Stimulated activated CD4-positive, alpha-beta T cell treated with anti-CD3 and anti-CD28 coated beads, Interleukin-2, amount 100 ng/mL, for 48 hours (primary cell): ENCODE measurements at regions not wholly inside any gene's neighbourhood (a gene's known extent, or its start where the extent isn't known, plus 50 kb on each side); places are given as distances from the start of the nearest gene placed in this dataset.

ENCODE experiments used
- DNase-seq, 2 donors: peaks; one replicate each; pipeline ENCODE4 v3.0.0-alpha.2; 2020

DNA sequence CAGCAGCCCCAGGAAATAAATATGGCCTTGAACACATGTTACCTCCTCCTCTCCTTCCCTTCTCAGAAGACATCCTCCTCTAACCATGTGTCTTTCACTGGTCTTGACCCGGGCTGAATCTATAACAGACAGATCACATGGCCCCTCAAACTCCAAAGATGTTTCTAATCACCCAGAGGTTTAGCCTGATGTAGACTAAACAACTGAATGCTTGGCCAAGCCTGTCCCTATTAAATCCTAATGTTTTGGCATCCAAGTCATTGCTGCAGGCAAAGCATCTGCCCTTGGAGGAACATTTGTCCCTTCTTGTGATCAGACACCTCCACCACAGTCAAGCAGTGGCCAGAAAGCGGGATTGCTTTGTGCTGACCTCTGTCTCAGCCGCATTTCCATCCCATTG, 65.5 kb downstream of the ANKRD60 start:
- no peak for DNase-seq

DNA sequence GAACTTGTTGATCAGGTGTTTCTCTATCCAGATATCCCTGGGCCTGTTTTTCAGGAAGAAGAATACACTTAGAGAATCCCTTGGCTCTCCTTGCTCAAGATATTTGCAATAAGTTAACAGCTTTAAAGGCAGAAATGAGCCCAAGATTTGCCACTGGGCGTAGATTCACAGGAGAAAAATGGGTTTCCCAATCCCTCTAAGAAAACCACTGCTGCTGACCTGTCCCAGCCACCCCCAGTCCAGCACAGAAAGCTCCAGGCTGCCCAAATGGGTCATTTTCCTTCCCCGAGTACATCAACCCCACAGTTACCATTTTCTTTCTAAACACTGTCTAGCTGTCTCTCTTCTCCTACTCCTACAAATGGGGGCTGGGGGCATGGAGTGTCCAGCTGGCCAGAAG, 67.3 kb downstream of the ANKRD60 start:
- no peak for DNase-seq

DNA sequence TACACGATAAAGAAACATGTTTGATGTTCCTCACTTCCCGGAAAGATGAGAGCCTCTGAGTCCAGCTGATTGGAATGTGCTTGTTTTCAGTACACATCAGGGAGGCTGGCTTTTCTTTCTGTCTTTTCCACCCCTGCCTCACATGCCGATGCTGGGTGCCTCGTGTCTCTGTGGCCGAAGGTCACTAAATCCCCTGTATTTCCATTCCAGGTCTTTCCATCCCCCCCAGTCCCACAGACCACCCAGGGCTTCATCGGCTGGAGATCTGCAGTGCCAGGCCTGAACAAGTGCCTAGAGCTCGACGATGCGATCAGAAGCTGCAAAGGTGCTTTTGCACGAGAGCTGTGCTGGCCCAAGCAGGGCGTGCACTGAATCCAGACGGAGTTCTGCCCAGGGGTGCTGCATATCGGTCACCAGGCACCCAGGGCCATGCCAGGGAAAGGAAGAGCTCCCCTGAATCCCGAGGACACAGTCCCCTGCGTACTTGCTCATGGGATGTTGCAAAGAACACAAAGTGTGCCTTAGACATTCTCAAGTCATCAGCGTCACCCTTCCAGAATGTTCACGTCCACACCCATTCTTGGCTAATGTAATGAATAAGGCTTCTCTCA, 67.9 kb downstream of the ANKRD60 start:
- no peak for DNase-seq

DNA sequence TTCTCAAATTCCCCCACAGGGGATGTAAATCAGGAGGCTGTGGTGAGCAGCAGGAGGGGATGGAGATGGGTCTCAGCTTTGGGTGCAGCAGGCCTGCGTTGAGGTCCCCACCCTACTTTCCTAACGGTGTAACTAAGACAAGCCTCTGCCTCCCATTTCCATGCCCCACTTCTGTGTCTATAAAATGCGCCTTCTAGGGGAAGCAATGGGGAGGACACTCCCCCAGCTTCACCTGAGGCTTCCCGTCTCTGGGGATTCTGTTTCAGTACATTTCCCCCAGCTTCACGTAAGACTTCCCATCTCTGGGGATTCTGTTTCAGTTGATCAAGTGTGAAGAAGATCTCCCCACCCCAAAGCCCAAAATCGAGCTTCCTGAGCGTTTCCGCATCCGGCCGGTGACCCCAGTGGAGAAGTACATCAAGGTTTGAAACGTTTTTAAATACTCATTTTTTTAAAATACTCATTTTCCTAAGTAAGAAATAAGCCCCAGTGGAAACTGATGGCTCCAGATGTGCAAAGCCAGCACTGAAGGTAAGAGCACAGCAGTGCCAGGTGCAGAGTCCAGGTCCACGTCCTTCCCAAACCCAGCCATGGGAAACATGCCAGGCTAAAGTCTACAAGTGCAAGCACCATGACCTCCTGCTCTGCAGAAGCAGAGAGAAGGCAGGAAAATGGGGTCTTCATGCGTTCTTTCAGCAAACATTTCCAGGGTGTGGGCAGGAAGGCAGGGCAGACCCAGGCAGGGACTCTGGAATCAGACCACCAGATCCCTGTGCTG, 73.1 kb downstream of the ANKRD60 start:
- DNase-seq: no peak

DNA sequence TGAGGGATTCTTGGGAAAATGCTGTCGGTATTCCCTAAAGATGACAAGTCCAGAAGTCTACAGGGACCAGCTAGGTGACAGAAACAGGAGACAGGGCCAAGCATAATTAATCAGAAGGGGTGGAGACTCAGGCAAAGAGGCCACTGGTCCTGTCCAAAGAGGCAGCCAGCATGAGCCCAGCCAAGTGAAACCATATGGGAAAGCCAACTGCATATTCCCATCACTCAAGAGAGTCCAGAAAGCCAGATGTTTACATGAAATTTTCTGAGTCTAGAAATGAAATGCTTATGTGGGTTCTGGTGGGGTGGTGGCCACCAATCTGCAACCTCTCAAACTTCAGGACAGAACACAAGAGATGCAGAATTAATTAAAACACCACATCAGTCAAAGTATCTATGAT, 74.3 kb downstream of the ANKRD60 start:
- no peak for DNase-seq

DNA sequence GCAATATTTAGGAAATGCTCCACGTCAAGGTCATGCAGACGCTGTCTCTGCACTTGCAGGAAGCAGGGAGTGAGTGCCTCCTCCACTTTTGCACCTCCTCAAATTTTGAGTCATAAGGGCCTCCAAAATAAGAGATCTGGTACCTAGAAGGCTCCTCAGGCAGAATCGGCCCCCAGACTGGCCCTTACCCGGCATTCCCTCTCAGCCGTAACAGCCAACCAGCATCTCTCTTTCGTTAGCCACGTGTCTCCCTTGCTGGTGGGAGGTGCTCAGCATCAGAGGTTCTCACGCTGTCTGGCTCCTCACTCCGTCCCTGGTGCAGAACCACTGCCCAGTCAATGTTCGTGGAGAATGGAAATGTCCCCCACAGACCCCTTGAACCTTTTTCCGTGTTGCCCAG, 75.3 kb downstream of the ANKRD60 start:
- no peak for DNase-seq

DNA sequence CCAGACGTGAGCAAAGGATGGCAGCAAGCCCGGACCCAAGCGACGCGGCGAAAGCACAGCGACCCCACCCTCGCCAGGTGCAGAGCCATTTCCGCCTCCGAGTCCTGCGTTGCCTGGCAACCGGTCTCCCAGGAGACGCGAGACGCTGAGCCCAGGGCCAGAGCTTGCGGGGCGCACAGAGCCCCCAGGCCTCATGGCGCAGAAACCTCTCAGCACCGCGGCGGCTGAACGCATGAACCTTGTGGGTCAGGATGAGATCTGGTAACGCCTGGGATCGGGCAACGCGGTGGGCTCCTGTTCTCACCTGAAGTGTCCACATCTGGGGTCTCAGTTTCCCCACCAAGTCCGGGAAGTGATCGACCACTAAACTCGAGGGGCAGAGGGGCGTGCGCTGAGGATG, 77.7 kb downstream of the ANKRD60 start:
- no peak for DNase-seq

DNA sequence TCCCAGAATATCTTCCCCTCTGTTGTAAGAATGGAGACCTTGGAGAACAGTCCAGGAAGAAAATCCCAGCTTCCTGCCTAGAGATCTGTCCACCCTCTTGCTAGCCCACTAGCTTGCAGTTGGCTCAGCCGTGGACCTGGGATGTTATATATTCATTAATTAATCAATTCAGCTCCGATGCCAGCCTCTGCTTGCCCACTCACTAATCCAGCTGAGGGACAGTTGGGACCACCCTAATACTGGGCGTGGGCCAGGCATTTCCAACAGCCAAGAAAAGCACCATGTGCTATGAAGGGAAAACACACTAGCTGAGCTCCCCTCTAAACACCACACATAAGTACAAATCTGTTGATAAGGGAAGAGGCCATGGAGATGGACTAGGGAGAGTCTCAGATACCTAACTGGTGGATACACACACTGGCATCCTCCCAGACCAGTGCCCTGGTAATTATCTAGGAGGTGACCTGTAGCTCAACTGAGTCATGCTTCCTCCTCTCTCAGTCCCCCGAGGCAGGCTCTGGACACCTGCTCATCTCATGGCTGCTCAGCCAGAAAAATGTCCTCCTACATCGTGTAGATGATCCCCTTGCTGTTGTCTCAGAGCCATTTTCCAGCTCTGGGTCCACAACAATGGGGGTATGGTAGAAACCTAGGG, 78.9 kb downstream of the ANKRD60 start:
- no peak for DNase-seq

DNA sequence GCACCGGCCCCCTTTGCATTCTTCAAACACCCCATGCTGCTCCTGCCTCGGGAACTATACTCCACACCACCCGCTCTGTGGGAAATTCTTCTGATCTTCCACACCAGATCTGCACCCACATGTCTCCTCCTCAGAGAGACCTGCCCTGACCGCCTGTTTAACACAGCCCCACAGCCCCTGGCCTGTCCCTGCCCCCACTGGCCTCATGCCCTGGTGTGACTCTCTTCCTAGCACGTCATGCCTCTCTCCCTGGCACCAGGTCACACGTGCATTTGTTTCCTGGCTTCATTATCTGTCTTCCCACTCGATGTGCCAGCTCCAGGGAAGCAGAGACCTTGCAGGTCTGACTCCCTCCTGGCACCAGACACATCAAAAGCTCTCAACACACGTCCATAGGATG, 79.6 kb downstream of the ANKRD60 start:
- DNase-seq: no peak

DNA sequence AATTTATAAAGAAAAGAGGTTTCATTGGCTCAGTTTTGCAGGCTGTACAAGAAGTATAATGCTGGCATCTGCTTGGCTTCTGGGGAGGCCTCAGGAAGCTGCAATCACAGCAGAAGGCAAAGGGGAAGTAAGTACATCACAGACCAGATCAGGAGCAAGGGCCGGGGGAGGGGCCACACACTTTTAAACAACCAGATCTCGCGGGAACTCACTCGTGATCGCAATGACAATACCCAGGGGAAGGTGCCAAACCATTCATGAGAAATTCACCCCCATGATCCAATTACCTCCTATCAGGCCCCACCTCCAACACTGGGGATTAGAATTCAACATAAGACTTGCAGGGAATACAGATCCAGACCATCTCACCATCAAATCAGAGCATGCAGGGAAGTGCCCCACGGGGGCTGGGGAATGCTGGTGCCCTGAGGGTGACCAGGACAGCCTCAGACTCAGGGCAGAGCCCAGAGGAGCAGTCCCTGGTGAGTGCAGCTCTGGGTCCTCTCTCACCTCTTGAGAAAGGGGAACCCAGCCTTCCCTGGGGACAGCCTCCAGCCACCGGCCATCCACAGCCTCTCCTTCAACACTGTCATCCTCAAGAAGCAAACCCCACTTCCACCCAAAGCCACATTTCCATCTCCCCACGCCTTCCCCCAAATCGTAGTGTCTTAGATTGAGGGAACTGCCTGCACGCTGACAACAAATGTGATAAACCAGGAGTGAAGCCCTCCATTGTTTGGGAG, 80.7 kb downstream of the ANKRD60 start:
- DNase-seq: no peak

DNA sequence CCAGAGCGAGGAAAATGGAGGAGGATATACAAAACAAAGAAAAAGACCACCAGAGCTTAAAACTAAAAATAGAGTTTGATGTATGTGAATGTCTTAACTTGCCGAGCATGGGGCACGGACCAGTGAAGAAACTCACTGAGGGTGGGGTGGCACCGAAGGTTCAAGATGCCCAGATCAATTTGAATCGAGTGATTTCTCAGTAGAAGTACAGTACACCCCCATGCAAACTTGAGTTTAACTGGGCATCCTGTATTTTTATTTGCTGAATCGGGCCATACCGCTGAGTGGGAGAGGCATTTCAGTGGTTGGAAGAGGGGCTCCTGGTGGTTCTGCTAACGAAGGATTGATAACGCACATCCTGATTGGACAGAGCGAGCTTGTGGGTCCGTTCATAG, 81.7 kb downstream of the ANKRD60 start:
- DNase-seq: no peak

DNA sequence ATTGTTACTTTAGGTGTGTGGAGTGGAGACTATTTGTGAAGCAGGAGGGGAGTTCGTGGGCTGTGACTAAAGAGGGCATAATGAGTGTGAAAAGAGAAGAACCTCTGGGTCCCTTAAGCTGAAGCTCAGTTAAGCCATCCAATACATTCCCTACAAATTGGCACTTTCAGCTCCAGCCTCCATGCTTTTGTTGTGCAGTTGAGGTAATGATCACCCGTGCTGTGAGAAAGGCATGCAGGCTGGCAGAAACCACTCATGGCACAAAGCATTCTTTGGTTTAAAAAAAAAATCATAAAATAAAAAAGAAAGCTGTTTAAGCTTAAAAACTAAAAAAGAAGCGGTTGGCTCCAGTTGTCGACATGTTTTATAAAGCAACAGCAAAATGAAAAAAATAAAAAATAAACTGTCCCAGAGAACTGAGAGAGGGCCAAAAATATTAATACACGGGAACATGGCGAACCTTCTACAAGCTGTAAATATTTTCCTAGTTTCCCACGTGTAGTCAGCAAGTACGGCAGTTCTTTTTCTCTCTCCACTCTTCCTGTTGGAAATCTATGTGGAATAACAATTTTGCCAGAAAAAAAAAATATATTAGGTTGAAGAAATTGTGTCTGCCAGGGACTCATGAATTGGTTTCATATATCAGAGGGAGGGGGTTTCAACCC, 82.2 kb downstream of the ANKRD60 start:
- DNase-seq: no peak

DNA sequence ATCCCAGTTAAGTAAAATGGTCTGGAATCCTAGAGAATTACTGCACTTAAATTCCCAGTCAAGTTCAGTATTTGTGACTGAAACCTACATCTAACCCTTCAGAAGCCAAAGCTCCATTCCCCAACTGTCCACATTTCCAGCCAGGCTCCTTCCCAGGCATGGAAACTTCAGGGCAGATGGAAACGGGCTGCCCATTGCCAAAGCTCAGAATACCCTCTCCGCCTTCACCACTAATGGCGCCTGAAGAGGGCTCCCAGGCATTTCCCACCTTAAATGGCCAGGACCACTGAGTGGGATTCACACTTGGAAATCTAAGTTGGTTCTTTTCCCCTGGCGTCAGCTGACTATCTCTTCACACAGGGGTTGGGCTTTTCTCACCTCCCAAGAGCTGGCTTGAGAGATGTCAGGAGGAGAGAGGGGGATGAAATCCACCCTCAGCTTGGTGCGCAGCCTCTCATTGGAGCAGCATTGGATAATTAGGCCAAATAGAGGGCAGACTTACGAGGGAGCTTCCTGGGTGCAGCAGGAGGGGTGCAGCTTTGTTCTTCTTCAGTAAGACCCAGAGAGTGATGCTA, 82.9 kb downstream of the ANKRD60 start:
- DNase-seq: no peak

DNA sequence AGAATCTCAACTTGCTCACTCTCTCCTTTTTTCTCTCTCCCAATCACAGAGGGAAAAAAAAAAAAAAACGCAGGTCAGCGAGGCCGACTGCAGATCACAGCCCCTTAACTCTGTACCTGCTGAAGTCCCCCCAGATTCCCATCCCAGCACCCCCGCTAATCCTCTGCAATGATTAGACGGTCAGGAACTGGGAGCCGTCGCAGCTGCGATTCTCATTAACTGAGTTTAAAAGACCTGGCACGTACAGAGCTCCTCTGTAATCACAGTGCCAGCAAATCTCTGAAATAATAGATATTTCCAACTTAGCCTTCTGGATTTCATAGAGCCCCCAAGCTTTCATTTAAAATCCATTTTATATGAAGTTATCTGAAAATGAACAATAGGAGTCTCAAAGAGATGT, 84.4 kb downstream of the ANKRD60 start:
- DNase-seq: no peak

DNA sequence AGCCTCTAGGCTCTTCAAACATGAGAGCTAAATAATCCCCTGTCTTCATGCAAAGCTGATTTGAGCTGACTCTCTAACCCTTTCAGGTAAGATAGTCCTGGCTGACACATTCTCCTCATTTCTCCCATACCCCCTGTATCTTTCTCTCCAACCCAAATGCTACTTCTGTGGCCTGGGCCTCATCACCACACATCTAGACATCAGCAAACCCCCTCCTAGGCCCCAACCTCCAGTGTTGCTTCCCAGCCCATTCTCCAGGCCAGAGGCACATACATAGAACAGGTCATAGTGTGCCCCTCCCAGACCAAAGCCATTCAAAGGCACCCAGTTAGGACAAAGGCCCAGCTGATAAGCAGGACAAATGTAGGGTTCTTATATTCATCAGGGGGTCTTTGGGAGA, 84.9 kb downstream of the ANKRD60 start:
- no peak for DNase-seq

DNA sequence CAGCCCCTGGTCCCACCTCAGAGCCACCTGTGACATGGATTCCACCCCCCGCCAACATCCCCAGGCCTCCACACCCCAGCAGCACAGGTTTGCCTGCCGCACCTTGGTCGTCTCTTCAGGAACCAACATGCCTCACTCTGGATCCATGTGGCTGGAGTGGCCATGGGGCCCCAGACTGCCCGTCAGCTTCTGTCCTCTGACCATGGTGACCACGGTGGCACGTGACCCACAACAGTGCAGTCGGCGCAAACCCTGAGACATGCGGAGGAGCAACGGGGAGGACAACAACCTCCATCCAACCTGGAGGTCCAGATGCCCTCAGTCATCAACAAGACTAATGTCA, 85.6 kb downstream of the ANKRD60 start:
- DNase-seq: no peak

DNA sequence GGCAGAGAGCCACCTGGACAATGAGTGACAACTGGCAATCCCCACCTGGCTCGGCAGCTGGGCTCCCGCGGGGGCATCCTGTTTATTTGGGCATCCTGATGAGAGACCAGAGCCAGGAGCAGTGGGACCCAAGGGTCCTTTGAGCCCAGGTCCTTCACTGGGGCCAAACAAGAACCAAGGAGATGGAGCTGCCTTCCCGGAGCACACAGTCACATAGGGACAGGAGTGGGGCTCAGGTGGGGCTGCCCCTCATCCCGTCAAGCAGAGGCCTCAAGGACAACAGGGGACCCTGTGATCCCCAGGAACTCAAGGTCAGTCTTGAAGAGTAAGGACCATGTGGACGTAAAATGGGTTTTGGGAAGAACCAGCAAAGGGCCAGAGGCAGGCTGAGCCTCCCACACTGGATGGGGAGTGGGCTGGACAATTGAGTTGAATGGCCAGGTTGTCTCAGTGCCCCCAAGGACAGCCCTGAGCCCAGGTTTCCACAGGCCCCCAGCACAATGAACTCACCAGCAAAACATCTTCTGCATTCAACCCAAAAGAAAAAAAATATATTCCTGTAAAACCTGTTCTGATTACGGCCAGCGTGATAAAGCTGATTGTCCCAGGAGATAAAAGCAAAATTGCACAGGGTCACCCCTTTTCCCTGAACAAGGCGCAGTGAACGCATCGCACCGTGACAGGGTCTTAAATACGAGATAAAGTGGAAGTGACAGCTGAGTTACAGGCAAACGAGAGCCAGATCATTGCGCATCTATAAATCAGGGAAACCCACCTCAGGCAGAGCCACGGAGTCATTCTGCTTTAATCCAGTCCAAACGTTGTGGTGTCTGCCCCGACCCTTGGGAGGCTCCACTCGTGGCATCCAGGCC, 86.2 kb downstream of the ANKRD60 start:
- DNase-seq: no peak

DNA sequence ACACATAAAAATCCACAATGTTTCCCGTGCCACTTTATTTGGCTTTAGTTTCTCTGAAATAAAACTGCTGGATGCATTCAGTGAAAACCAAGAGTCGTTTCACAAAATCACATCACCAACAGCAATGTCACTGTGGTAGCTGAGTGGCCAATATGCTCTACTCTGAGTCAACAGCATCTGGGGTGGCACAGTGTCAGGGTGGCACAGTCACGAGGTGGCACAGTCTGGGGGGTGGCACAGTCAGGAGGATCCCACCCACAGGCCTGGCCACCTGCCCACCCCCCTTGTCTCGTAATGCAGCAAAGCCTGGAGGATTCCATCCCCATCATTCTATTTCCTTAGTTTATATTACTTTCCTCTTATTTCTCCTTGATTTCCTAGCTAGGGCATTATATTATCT, 87.0 kb downstream of the ANKRD60 start:
- DNase-seq: no peak

DNA sequence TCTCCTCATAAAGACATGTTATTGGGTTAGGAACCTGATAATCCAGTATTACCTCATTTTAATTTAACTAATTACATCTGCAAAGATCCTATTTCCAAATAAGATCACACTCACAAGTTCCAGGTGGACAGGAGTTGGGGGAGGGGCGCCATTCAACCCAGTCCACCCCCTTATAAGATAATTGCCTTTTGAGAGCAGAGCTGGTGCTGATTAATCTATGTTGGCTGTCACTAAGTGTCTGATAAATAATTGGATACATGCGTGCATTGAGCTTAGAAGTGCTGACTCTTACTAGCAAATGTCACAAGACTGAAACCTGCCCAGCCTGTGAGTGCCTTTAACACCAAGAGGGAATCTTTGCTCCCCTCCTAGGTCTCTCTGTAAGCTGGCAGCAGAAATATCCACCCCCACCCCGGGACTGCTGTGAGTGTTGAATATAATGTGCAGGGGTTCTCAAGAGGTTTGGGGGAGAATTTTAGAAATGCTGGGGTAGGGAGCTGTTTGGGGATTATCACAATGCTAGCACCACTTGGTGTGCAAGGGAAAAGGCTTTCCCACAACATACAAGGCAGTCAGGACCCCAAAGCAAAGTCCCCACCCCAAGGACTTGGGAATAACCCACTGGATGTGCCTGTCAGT, 87.5 kb downstream of the ANKRD60 start:
- DNase-seq: no peak

DNA sequence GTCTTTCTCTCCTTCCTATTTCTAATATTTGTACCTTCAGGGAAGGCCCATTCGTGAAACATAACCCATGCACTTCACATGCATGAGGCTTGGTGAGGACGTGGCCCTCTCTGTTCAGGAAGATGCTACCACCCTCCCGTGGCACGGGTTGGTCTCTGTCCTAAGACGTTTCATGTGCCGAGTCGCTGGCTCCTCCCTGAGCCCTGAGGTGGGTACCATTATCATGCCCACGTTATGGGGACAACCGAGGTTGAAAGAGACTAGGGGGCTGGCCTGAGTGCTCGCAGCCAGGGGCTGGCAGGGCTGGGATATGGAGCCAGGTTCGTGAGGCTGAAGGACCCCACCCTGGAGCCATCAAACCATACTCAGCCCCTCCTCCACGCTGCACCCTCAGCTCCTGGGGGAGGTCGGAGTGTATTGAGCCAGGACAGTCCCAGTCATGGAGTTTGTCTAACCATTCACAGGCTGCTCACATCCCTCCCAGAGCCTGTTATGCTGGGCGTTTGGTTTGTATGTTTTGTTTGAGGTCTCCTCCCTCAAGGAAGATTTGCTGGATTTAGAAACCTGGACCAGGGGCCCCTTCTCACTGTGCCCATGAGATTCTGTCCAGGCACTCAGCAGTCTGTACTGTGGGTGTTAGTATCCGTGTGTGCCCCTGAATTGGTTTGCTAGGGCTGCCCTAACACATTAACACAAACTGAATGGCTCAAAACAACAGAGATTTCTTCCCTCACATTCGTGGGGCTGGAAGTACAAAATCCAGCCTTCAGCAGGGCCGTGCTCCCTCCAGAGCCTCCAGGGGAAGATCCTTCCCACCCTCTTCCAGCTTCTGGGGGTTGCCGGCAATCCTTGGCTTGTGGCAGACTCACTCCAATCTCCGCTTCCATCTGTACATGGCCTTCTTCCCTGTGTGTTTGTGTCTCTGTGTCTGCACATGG, 88.3 kb downstream of the ANKRD60 start:
- DNase-seq: no peak
